IMR-90 (cell line): ENCODE measurements at regions not wholly inside any gene's neighbourhood (a gene's known extent, or its start where the extent isn't known, plus 50 kb on each side); places are given as distances from the start of the nearest gene placed in this dataset.

ENCODE experiments used
- ATAC-seq: fragments of 200-7000 bp; cut with Tn5 transposase; 2 replicates; pipeline ENCODE4 v1.9.1; 2020; ENCODE audit warnings: low read depth, mild to moderate bottlenecking, moderate library complexity
- BruUV-seq: library from RNA; stranded (reverse); fragments of 400-500 nt; replicated peaks from 2 replicates; lab custom pipeline; 2021; lab: Mats Ljungman, UMichigan
- CTCF ChIA-PET: fragments of 300-600 bp; formaldehyde crosslinking; extraction: SDS; loops from one replicate; lab custom pipeline; 2021; ENCODE audit warnings: antibody characterized with exemption; lab: Yijun Ruan, JAX
- POLR2A ChIA-PET: fragments of 300-600 bp; sonication (Branson Sonifier 250); formaldehyde crosslinking; loops from one replicate; lab custom pipeline; 2022; ENCODE audit warnings: antibody characterized with exemption; ENCODE audit not compliant: unreplicated experiment; lab: Charles Lee
- DNase-seq: peaks from one replicate; pipeline ENCODE4 v3.0.0; 2013
- H2AFZ ChIP-seq: replicated peaks from 2 replicates; pipeline ENCODE3; 2013; ENCODE audit warnings: low read length, mild to moderate bottlenecking; ENCODE audit not compliant: poor library complexity
- H2AK5ac ChIP-seq: 2 replicates; pipeline ENCODE4 v1.6.1; 2013; ENCODE audit warnings: low read depth, low read length, inconsistent platforms
- H2AK9ac ChIP-seq: replicated peaks from 2 replicates; pipeline ENCODE3; 2013; ENCODE audit warnings: mild to moderate bottlenecking, low read depth, low read length, moderate library complexity; ENCODE audit not compliant: poor library complexity
- H2BK120ac ChIP-seq: 2 replicates; pipeline ENCODE4 v1.6.1; 2013; ENCODE audit warnings: low read depth, low read length, inconsistent platforms
- H2BK15ac ChIP-seq: 3 replicates; pipeline ENCODE4 v1.6.1; 2013; ENCODE audit warnings: low read depth, low read length, inconsistent platforms
- H2BK20ac ChIP-seq: 2 replicates; pipeline ENCODE4 v1.6.1; 2013; ENCODE audit warnings: low read depth, mild to moderate bottlenecking, inconsistent platforms, low read length, moderate library complexity
- H2BK5ac ChIP-seq: 2 replicates; pipeline ENCODE4 v1.6.1; 2013; ENCODE audit warnings: mild to moderate bottlenecking, low read depth, low read length, inconsistent platforms; ENCODE audit not compliant: poor library complexity, severe bottlenecking
- H3K14ac ChIP-seq: replicated peaks from 2 replicates; pipeline ENCODE4 v1.6.1; 2013; ENCODE audit warnings: low read depth, low read length, inconsistent platforms
- H3K18ac ChIP-seq: 2 replicates; pipeline ENCODE4 v1.6.1; 2013; ENCODE audit warnings: low read depth, low read length, control low read depth
- H3K23ac ChIP-seq: 2 replicates; pipeline ENCODE4 v1.6.1; 2013; ENCODE audit warnings: low read depth, low read length, inconsistent platforms
- H3K27ac ChIP-seq: 2 replicates; pipeline ENCODE4 v1.5.1; 2013; ENCODE audit warnings: mild to moderate bottlenecking, control low read depth, low read length; ENCODE audit not compliant: insufficient read depth
- H3K27me3 ChIP-seq: 2 replicates; pipeline ENCODE4 v1.6.1; 2013; ENCODE audit warnings: low read length; ENCODE audit not compliant: control insufficient read depth, insufficient read depth
- H3K36me3 ChIP-seq: 2 replicates; pipeline ENCODE4 v1.6.1; 2013; ENCODE audit warnings: low read length, mixed read lengths; ENCODE audit not compliant: control insufficient read depth, insufficient read depth
- H3K4ac ChIP-seq: 2 replicates; pipeline ENCODE4 v1.6.1; 2013; ENCODE audit warnings: low read depth, low read length, inconsistent platforms
- H3K4me1 ChIP-seq: 2 replicates; pipeline ENCODE4 v1.6.1; 2013; ENCODE audit warnings: low read length, mixed read lengths; ENCODE audit not compliant: control insufficient read depth, insufficient read depth
- H3K4me2 ChIP-seq: 2 replicates; pipeline ENCODE4 v1.6.1; 2013; ENCODE audit warnings: low read depth, mild to moderate bottlenecking, control low read depth, low read length, moderate library complexity
- H3K4me3 ChIP-seq: 2 replicates; pipeline ENCODE4 v1.5.1; 2013; ENCODE audit warnings: low read depth, mild to moderate bottlenecking, control low read depth, low read length, moderate library complexity; ENCODE audit not compliant: insufficient read depth
- H3K56ac ChIP-seq: 2 replicates; pipeline ENCODE4 v1.6.1; 2013; ENCODE audit warnings: low read length, inconsistent platforms; ENCODE audit not compliant: insufficient read depth; ENCODE audit errors: extremely low read depth
- H3K79me1 ChIP-seq, 2 experiments: 2 replicates each; pipeline ENCODE4 v1.6.1; 2013; ENCODE audit warnings: low read length in 2 of 2, inconsistent platforms in 1 of 2, low read depth in 1 of 2
- H3K9ac ChIP-seq: 2 replicates; pipeline ENCODE4 v1.6.1; 2013; ENCODE audit warnings: low read depth, low read length, control low read depth
- H3K9me1 ChIP-seq: 2 replicates; pipeline ENCODE4 v1.6.1; 2013; ENCODE audit warnings: low read length, inconsistent platforms; ENCODE audit not compliant: insufficient read depth
- H3K9me3 ChIP-seq: 2 replicates; pipeline ENCODE4 v1.6.1; 2013; ENCODE audit warnings: low read length; ENCODE audit not compliant: control insufficient read depth, insufficient read depth
- H4K20me1 ChIP-seq: 2 replicates; pipeline ENCODE4 v1.6.1; 2013; ENCODE audit warnings: low read length, inconsistent platforms; ENCODE audit not compliant: insufficient read depth
- H4K5ac ChIP-seq: 2 replicates; pipeline ENCODE4 v1.6.1; 2013; ENCODE audit warnings: mild to moderate bottlenecking, low read depth, low read length, control low read depth
- H4K8ac ChIP-seq, 2 experiments: 2 replicates each; pipeline ENCODE4 v1.6.1; 2013; ENCODE audit warnings: low read depth in 2 of 2, low read length in 2 of 2, control low read depth in 1 of 2, inconsistent platforms in 1 of 2
- H4K91ac ChIP-seq: 2 replicates; pipeline ENCODE4 v1.6.1; 2013; ENCODE audit warnings: low read depth, low read length, inconsistent platforms; ENCODE audit not compliant: insufficient read depth
- BHLHE40 ChIP-seq: fragments of 150-350 bp; IDR thresholded peaks from 2 replicates; pipeline ENCODE4 v1.6.1; 2016; ENCODE audit warnings: mild to moderate bottlenecking, low read depth, low read length
- CEBPB ChIP-seq: IDR thresholded peaks from 2 replicates; pipeline ENCODE4 v1.6.1; 2012; ENCODE audit warnings: low read depth, low read length, improper control_type of control experiment
- ELK1 ChIP-seq: fragments of 150-350 bp; IDR thresholded peaks from 2 replicates; pipeline ENCODE4 v1.6.1; 2016; ENCODE audit warnings: low read depth, mild to moderate bottlenecking, low read length, moderate library complexity, borderline replicate concordance
- FOS ChIP-seq: fragments of 150-350 bp; IDR thresholded peaks from 2 replicates; pipeline ENCODE4 v1.6.1; 2016; ENCODE audit warnings: low read depth, low read length
- MAZ ChIP-seq: IDR thresholded peaks from 2 replicates; pipeline ENCODE4 v1.6.1; 2012; ENCODE audit warnings: low read depth, mild to moderate bottlenecking, low read length, improper control_type of control experiment, moderate library complexity, borderline replicate concordance
- MXI1 ChIP-seq: IDR thresholded peaks from 2 replicates; pipeline ENCODE4 v1.6.1; 2012; ENCODE audit warnings: low read depth, mild to moderate bottlenecking, low read length, moderate library complexity, borderline replicate concordance
- RCOR1 ChIP-seq: IDR thresholded peaks from 2 replicates; pipeline ENCODE4 v1.6.1; 2012; ENCODE audit warnings: mild to moderate bottlenecking, low read length, improper control_type of control experiment; ENCODE audit not compliant: insufficient replicate concordance
- RFX5 ChIP-seq: IDR thresholded peaks from 2 replicates; pipeline ENCODE4 v1.8.0; 2012; ENCODE audit warnings: low read depth, mild to moderate bottlenecking, low read length, moderate library complexity
- SMC3 ChIP-seq: fragments of 150-350 bp; IDR thresholded peaks from 2 replicates; pipeline ENCODE4 v1.6.1; 2016; ENCODE audit warnings: low read depth, mild to moderate bottlenecking, antibody characterized with exemption, low read length, moderate library complexity
- whole genome bisulfite sequencing, 2 experiments: methylation state at CpG; one replicate each; pipeline versions ENCODE4 v1.1.5 to v1.1.7; 2013; ENCODE audit warnings: missing lambda C conversion rate in 2 of 2; ENCODE audit not compliant: insufficient read length in 1 of 2; ENCODE audit errors: extremely low coverage in 2 of 2; 5-methylcytosine and 5-hydroxymethylcytosine counted together
- dilution Hi-C: fragments of 300-500 bp; cut with HindIII; formaldehyde crosslinking; loops from one replicate; pipeline ENCODE4 v1.14.3; 2018; ENCODE audit warnings: low sequenced_read_pairs; ENCODE audit not compliant: unreplicated experiment
- in situ Hi-C: fragments of 300-500 bp; cut with MboI; formaldehyde crosslinking; loops from 3 replicates; pipeline ENCODE4 v1.14.3; 2019; ENCODE audit warnings: low sequenced_read_pairs, inconsistent platforms, mixed read lengths
- intact Hi-C: fragments of 100-400 bp; cut with micrococcal nuclease; formaldehyde crosslinking; loops from 2 replicates; pipeline ENCODE4 v1.10.0; 2022
- TF ChIP-seq, protein P1 (sequence below): fragments of 150-350 bp; IDR thresholded peaks from 2 replicates; pipeline ENCODE4 v1.6.1; 2017; ENCODE audit warnings: mild to moderate bottlenecking, antibody characterized with exemption, low read length, low read depth

GRCh38 chr7:84452618-84453017 lies 258.0 kb upstream of the SEMA3A start:
- H2BK5ac ChIP-seq, result no peak overlapping the region
- H3K23ac ChIP-seq, result no peak overlapping the region
- no peaks in the 10 kb centered on the region for H3K36me3 ChIP-seq
- ChIA-PET POLR2A (no interaction called here), CTCF (no interaction called here)
- no peak overlapping the region for H4K5ac ChIP-seq
- no peaks in the 10 kb centered on the region for H3K79me1 ChIP-seq
- no peak for DNase-seq
- H4K91ac ChIP-seq, result peak overlapping the region; percentile 15; the same call in 1 of the 2 replicates
- no peak overlapping the region for H2AK5ac ChIP-seq
- no peak overlapping the region for H3K4me3 ChIP-seq
- H3K9me3 ChIP-seq, result no peaks in the 10 kb centered on the region
- no peak overlapping the region for H2BK15ac ChIP-seq
- BruUV-seq, result no TSS peak
- TF ChIP-seq SMC3, result no peak
- TF ChIP-seq ELK1, result no peak
- TF ChIP-seq MXI1, result no peak
- TF ChIP-seq RCOR1, result no peak
- TF ChIP-seq BHLHE40, result no peak
- TF ChIP-seq, protein P1, sequence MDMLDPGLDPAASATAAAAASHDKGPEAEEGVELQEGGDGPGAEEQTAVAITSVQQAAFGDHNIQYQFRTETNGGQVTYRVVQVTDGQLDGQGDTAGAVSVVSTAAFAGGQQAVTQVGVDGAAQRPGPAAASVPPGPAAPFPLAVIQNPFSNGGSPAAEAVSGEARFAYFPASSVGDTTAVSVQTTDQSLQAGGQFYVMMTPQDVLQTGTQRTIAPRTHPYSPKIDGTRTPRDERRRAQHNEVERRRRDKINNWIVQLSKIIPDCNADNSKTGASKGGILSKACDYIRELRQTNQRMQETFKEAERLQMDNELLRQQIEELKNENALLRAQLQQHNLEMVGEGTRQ, result no peak
- no peak for TF ChIP-seq MAZ
- no peak for TF ChIP-seq FOS
- no peak for TF ChIP-seq CEBPB
- TF ChIP-seq RFX5, result no peak
- H2BK120ac ChIP-seq, result peak overlapping the region; percentile 34; the same call in 1 of the 2 replicates
- H3K4me2 ChIP-seq, result no peak overlapping the region
- no peaks in the 10 kb centered on the region for H4K20me1 ChIP-seq
- H3K9ac ChIP-seq, result no peak overlapping the region
- H3K14ac ChIP-seq, result no peak overlapping the region
- no peak overlapping the region for H2AFZ ChIP-seq
- intact Hi-C loops (loop anchor here (1.0 to 5.0 kb wide), 2 partner anchors 73 to 475 kb away; no protein-coding TSS in a partner anchor), dilution Hi-C loops (no loop called here), in situ Hi-C loops (loop anchor here (25.0 kb wide), 1 partner anchor 560 kb away; no protein-coding TSS in a partner anchor)
- H3K27me3 ChIP-seq, result no peaks in the 10 kb centered on the region
- no peak overlapping the region for H4K8ac ChIP-seq
- no peak overlapping the region for H3K56ac ChIP-seq
- H3K4ac ChIP-seq, result no peak overlapping the region
- H3K4me1 ChIP-seq, result no peaks in the 10 kb centered on the region
- no peaks in the 10 kb centered on the region for H3K9me1 ChIP-seq
- H2BK20ac ChIP-seq, result peak overlapping the region; percentile 25; the same call in 1 of the 2 replicates
- no peak for ATAC-seq
- H2AK9ac ChIP-seq, result no peak overlapping the region
- H3K27ac ChIP-seq, result no peak overlapping the region
- no CpG with 5 or more reads among the region's 1 CpG for WGBS, 2 experiments
- H3K18ac ChIP-seq, result no peak overlapping the region; the same call in 1 of the 2 replicates
